ENCODE measurements at regions not wholly inside any gene's neighbourhood (a gene's known extent, or its start where the extent isn't known, plus 50 kb on each side); places are given as distances from the start of the nearest gene placed in this dataset.

DNA sequence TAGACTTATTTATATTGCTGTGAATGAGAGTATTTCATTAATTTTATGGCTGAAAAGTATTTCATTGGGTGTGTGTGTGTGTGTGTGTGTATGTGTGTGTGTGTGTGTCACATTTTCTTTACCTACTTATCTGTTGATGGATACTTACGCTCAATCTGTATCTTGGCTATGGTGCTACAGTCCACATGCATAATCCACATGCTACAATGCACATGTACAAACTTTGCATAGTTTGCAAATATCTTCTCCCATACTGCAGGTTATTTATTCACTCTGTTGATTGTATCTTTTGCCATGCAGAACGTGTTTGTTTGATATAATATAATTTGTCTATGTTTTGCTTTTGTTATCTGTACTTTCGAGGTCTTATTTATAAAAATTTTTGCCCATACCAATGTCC is 167.8 kb downstream of the RAB28 start:
- no peak for DNase-seq (ENCODE audit: low spot score)
- in situ Hi-C loops (cut with HindIII; ENCODE audit: low sequenced_read_pairs), result no loop called here

DNA sequence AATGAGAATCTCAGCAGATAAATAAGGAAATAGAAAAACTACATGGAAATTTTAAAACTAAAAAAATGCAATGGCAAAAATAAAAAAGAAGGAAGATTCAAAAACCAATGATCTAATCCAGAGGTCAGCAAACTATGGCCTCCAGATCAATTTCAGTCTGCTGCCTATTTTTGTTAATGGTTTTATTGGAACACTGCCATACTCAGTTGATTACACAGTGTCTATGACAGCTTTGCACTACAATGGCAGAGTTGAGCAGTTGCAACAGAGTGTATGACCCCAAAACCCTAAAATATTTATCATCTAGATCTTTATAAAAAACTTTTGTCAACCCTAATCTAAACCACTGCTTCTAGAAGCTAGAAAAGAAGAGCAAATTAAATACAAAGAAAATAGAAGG is 170.3 kb downstream of the RAB28 start:
- no peak for DNase-seq (ENCODE audit: low spot score)
- in situ Hi-C loops (cut with HindIII; ENCODE audit: low sequenced_read_pairs), result no loop called here

DNA sequence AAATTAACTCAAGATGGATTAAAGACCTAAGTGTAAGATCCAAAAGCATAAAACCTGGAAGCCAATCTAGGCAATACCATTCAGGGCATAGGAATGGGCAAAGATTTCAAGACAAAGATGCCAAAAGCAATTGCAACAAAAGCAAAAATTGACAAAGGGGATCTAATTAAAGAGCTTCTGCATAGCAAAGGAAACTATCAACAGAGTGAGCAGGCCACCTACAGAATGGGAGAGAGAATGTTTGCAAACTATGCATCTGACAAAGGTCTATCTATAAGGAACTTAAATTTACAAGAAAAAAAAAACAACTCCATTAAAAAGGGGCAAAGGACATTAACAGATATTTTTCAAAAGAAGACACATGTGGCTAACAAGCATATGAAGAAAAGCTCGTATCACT is 171.9 kb downstream of the RAB28 start:
- DNase-seq (ENCODE audit: low spot score), result no peak
- in situ Hi-C loops (cut with HindIII; ENCODE audit: low sequenced_read_pairs), result no loop called here

DNA sequence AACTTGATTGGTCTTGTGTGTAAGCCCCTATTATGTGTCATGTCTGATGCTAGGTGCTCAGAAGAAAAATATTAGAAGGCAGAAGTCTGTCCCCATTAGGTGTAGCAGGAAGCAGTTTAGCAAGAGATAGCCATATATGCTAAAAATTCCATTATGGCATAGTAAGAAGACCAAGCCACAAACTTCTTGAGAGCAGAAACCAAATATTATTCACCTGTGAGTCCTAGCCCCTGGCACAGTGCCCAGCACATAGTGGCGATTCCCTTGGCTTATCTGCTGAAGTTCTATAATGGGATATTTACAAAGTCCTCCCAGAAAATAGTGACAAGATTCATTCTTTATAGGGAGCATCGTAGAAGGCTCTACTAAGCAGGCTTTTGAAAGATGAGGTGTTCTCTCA is 174.4 kb downstream of the RAB28 start:
- no peak for DNase-seq (ENCODE audit: low spot score)
- in situ Hi-C loops (cut with HindIII; ENCODE audit: low sequenced_read_pairs), result no loop called here

DNA sequence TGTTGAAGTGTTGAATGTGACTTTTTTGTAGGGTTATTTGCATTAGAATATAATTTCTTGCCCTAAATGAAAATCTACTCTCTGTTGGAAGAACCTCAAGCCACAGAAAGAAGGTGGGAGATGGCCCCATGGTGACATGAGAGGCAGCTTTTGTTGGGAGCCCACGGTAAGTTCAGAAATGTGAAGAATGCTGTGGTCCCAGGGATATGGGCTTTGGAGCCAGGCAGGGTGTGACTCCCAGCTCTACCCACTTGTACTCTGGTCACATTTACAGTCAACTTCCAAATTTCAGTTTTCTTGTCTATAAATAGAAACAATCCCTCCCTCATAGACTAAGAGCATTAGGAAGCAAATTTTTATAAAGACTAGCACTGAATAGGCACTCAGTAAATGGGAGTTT is 177.8 kb downstream of the RAB28 start:
- in situ Hi-C loops (cut with HindIII; ENCODE audit: low sequenced_read_pairs), result no loop called here
- DNase-seq (ENCODE audit: low spot score), result no peak

DNA sequence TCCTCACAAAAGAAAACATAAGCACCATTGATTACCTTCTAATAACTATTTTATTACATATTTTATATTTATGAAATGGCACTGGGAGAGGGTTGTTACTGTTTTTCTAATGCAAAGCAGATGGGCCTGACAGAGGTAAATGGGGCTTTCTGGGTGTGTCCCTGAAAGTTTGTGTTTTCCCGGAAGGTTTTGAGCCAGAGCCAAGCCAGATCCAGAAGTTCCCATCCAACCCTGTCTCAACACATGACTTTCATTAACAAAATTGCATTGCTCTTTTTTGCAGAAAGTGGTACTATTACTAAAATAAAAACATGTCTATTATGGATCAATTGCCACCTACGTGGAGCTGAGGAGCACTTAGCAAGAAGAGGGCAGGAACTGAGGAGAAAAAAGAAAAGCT is 181.3 kb downstream of the RAB28 start:
- no peak for DNase-seq (ENCODE audit: low spot score)
- in situ Hi-C loops (cut with HindIII; ENCODE audit: low sequenced_read_pairs), result no loop called here

DNA sequence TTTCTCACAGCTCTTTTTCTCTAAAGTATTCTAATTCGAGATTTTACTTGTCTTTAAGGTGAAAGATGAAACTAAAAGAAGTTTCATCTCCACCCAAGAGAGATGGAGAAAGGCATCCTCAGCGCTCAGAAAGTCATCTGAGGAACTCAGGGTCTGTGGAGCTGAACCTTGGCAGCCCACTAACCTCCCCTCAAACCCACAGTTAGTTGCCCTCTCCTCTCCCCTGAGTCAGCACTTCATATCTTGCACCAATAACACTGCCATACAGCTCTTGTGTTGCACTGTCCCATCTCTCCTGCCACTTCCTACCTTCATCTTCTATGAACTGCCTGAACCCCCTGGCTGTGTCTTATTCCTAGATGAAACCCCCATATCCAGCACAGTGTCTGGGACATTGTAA is 184.8 kb downstream of the RAB28 start:
- DNase-seq (ENCODE audit: low spot score), result no peak
- in situ Hi-C loops (cut with HindIII; ENCODE audit: low sequenced_read_pairs), result no loop called here

DNA sequence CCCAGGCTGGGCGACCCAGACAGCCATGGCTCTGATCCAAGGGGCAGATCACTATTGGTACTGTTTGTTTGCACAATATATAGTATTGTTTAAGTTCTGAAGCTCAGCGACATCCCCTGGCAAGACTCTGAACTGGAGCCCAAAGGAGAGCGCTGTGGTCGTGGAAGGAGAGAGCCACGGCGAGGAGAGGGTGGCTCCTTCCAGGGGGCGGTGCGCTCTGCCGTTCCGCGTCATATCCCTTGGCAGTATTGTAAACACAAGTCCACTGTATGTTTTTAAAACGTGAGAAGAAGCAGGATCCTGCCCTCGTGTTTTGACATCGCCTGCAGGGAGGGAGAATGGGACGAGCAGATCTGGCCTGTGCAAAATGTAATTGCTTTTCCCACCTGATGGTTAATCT is 185.5 kb downstream of the RAB28 start:
- no peak for DNase-seq (ENCODE audit: low spot score)
- in situ Hi-C loops (cut with HindIII; ENCODE audit: low sequenced_read_pairs), result no loop called here

DNA sequence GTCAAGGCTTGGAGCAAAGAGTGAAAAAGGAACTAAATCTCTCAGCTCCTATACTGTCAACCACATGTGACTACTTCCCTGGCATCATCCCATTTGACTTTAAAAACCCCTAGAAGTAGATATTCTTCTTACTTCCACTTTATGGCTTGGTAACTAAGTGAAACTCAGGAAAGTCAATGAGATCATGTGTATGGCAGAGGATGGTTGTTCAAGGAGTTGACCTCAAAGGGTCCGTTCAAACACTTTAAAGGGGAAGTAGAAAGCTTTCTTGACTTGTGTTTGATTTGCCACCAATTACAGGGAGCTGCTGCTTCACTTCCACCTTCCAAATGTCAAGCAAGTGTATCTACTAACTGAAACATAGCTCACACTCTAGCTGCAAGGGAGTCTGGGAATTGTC is 187.2 kb downstream of the RAB28 start:
- no peak for DNase-seq (ENCODE audit: low spot score)
- in situ Hi-C loops (cut with HindIII; ENCODE audit: low sequenced_read_pairs), result no loop called here

DNA sequence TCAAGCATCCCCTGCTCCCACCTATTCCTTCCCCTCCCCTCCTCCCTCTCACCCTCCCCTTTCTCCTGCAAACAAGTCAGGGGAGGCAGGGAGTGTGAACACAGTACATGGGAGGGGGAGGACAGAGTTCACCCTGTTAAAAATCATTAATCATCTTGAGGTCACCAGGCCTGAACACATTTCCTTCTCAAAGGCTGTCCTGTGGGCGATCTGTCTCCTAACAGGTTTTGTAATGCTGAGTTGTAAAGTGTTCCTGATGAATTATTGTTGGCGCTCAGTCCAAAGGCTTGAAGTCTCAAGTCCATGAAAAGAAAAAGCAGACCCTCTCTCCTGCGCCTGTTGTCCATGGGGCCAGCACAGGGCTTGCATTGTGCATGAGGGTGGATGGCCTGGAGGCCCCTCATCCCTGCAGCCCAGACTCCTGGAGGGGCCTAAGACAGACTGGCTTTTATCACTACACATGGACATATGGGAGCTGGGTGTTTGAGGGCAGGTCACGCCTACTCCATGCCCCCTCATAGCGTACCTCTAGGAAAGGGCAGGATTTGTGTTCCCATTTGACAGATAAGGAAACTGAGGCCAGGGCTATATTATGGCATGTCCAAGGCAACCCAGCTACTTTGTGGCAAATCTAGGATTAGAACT is 189.1 kb downstream of the RAB28 start:
- no peak for DNase-seq (ENCODE audit: low spot score)

DNA sequence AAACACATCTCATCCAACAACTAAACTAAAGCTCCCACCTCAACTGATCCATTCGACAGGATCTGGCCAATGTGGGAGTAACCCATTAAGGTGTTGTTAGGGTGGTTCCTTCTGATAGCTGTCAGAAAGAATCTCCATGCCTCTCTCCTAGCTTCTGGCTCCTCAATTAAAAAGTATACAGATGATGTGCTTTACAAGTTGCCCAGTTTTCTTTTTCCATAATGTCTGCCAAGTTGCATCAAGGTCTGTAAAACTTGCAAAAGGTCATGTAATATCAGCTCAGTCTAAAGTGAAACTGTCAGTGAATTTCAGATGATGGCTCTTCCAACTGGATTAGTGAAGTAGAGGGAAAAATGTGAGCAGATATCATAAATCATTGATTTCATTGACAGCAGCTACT is 191.8 kb downstream of the RAB28 start:
- no peak for DNase-seq (ENCODE audit: low spot score)
- in situ Hi-C loops (cut with HindIII; ENCODE audit: low sequenced_read_pairs), result no loop called here

More for the DNA sequence above, 189.1 kb downstream of the RAB28 start:
- in situ Hi-C loops (cut with HindIII; ENCODE audit: low sequenced_read_pairs), result no loop called here

DNA sequence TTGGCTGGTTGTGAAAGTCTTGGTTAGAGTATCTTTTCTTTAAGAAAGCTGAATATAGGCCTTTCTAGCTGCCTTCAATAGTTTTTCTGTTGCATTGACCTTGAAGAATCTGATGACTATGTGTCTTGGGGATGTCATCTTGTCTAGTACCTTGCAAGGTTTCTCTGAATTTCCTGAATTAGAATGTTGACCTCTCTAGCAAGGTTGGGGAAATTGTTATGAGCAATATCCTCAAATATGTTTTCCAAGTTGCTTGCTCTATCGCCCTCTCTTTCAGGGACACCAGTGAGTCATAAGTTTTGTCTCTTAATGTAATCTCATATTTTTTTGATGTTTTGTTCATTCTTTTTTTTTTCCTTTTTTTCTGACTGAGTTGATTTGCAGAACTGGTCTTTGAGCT is 194.7 kb downstream of the RAB28 start:
- no peak for DNase-seq (ENCODE audit: low spot score)
- in situ Hi-C loops (cut with HindIII; ENCODE audit: low sequenced_read_pairs), result no loop called here

DNA sequence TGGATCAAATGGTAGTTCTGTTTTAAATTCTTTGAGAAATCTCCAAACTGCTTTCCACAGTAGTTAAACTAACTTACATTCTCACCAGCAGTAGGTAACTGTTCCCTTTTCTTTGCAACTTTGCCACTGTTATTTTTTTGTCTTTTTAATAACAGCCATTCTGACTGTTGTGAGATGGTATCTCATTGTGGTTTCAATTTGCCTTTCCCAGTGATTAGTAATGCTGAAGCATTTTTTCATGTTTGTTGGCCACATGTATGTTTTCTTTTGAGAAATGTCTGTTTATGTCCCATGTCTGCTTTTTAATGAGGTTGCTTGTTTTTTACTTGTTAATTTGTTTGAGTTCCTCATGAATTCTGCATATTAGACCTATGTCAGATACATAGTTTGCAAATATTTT is 198.8 kb downstream of the RAB28 start:
- in situ Hi-C loops (cut with HindIII; ENCODE audit: low sequenced_read_pairs), result no loop called here

DNA sequence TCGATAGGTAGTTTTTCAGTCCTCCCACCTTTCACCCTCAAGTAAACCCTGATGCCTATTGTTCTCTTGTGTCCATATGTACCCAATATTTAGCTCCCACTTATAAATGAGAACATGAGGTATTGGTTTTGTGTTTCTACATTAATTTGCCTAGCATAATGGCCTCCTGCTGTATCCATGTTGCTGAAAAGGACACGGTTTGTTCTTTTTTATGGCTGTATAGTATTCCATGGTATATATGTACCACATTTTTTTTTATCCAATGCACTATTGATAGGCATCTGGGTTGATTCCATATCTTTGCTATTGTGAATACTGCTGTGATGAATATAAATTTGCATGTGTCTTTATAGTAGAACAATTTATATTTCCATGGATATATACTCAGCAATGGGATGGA is 199.2 kb downstream of the RAB28 start:
- no peak for DNase-seq (ENCODE audit: low spot score)
- in situ Hi-C loops (cut with HindIII; ENCODE audit: low sequenced_read_pairs), result no loop called here

More for the DNA sequence above, 198.8 kb downstream of the RAB28 start:
- DNase-seq (ENCODE audit: low spot score), result no peak

DNA sequence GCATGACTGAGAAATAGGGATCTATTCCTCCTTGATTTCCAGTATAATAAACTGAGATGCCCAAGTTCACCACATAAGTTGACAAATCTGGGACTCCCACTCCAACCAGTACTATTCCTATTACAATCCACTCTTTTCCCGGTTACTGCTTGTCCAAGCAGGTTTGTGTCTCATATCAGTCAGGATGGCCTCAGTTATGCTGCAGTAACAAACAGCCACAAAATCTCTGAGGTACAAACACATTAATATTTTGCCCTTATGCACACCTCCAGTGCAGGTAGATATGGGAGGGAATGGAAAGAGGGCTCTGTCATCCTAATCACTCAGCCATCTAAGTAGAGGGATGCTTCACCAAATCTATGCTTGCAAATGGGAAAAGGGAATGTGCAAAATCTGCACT is 207.8 kb downstream of the RAB28 start:
- DNase-seq (ENCODE audit: low spot score), result no peak
- in situ Hi-C loops (cut with HindIII; ENCODE audit: low sequenced_read_pairs), result no loop called here

DNA sequence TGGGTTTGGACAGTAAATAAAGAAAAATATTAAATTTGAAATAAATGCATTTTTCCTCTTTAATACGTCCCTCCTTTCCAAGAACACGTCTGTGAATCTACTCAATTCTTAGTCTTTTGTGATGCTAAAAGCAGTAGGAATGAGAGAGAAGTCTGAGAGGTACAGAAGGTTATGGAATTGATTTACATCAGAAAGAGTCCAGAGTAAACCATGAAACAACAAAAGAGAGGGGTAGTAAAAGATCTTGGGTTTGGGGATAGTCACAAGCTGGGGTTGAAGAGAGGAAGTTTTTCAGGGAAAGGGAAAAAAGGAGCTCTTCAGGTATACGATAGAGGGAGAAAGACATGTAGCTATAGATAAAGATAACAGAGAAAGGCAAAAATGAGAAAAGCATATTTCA is 215.4 kb downstream of the RAB28 start:
- in situ Hi-C loops (cut with HindIII; ENCODE audit: low sequenced_read_pairs), result no loop called here

DNA sequence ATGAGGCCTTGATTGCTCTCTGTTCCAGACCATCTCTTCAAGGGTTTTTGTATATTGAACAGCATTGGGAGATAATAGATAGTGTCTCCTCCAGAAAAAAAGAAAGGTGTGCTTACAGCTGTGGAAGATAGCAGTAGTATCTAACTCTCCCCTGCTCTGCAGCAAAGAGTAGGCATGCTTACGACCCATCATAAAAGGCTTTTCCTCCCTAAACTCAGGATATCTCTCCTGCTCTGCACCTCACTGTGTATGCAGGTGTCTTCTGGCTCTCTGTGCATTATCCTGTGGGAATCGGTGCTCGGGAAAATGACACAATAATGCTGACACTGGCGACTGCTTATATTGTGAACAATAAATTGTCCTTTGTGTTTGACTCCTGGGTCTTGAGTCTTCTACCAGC is 216.0 kb downstream of the RAB28 start:
- in situ Hi-C loops (cut with HindIII; ENCODE audit: low sequenced_read_pairs), result no loop called here
- no peak for DNase-seq (ENCODE audit: low spot score)

More for the DNA sequence above, 215.4 kb downstream of the RAB28 start:
- DNase-seq (ENCODE audit: low spot score), result no peak

DNA sequence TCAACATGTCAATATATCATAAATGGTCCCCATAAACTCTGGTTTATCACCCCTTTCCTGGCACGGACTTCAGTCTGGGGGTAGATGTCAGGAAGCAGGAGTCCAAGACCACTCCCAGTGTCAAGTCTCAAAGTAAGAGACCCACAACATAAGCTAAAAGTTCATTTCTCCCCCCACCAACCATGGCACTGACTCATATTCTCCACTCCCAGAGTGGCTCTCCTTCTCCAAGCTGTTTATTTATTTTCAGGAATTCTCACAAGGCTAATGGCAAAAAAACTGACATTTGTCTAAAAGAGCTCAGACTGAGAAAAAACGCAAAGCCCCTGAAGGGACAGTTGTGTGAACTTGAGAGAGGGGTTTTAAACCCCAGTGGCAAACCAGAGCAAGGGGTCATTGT is 217.0 kb downstream of the RAB28 start:
- in situ Hi-C loops (cut with HindIII; ENCODE audit: low sequenced_read_pairs), result no loop called here
- DNase-seq (ENCODE audit: low spot score), result no peak

DNA sequence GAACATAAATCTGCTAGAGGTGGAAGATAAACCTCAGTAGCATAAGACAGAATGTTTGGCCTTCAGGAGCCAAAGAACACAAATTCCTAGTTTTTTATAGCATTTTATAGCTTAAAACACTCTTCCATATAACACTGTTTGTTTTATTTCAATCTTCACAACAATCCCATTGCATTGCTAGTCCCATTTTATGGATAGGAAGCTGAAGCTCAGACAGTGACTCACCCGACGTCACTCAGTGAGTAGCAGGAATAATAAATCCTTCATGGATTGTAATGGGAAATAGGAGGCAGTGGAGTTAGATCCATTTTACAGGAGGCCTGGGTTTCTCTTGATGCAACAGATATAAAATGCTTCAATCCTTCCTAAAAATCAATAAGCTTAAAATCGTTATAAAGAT is 217.5 kb downstream of the RAB28 start:
- in situ Hi-C loops (cut with HindIII; ENCODE audit: low sequenced_read_pairs), result no loop called here
- no peak for DNase-seq (ENCODE audit: low spot score)

DNA sequence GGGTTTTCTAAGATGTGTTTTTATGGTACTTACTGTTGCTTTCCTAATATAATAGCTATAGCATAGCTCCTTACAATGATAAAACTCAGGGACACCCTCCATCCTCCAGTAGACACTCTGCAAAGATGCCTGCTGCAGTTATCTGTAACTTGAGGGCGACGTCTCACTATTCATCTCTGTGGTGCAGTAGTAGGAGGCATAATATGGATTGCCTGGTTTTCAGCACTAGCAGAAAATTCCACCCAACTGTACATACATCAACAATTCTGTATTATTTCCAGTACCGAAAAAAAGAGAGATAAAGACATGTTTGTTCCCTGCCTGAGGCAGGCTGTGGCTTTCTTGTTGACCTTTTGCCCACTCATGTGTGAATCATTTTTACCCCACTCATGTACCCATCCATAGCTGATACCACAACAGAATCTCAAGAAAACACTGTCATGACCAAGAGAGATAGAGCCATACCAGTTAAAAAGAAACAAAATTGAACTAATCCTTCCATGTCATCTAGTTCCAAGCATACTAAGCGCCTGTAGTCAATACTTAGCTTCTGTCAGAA is 220.1 kb downstream of the RAB28 start:
- in situ Hi-C loops (cut with HindIII; ENCODE audit: low sequenced_read_pairs), result no loop called here
- DNase-seq (ENCODE audit: low spot score), result no peak

DNA sequence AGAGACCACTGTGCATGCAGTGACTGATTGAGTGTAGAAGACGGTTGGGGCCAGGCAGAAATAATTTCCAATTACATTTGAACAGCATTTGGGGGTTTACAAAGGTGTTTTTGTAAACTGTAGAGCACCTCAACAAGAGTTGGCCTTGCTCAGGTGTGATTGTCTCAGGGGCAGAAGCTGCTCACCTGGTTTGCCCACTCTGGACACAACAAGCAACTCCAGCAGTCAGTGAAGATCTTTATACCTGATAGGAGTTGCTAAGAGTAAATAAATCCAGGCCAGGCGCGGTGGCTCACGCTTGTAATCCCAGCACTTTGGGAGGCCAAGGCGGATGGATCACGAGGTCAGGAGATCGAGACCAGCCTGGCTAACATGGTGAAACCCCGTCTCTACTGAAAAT is 221.3 kb downstream of the RAB28 start:
- DNase-seq (ENCODE audit: low spot score), result no peak
- in situ Hi-C loops (cut with HindIII; ENCODE audit: low sequenced_read_pairs), result no loop called here

All from G401 (cell line).